CD4-positive, alpha-beta T cell treated with Interleukin-12 subunit alpha and Interleukin-12 subunit beta, for 1 hour (primary cell): ENCODE measurements at regions not wholly inside any gene's neighbourhood (a gene's known extent, or its start where the extent isn't known, plus 50 kb on each side); places are given as distances from the start of the nearest gene placed in this dataset.

Experiments used
- DNase-seq: peaks from one replicate; pipeline ENCODE4 v3.0.0-alpha.2; 2020

GRCh38 chr17:45730192-45730591, 53.9 kb upstream of the CRHR1 start:
- no peak for DNase-seq

- no peak for DNase-seq
These were observed 52.7 kb upstream of the CRHR1 start for GRCh38 chr17:45731459-45731858.

GRCh38 chr17:45732926-45733505, 51.1 kb upstream of the CRHR1 start:
- DNase-seq, result no peak

GRCh38 chr17:45733781-45734180, 50.3 kb upstream of the CRHR1 start:
- DNase-seq, result no peak
